Left lung (tissue), 4 donors: ENCODE measurements at regions not wholly inside any gene's neighbourhood (a gene's known extent, or its start where the extent isn't known, plus 50 kb on each side); places are given as distances from the start of the nearest gene placed in this dataset.

Experiments
- ATAC-seq: fragments of 200-7000 bp; cut with Tn5 transposase; one replicate; pipeline ENCODE4 v1.9.1; 2020; ENCODE audit warnings: moderate library complexity
- DNase-seq, 4 donors: peaks; one replicate each; pipeline ENCODE4 v3.0.0-alpha.2; 2013 to 2020
- H3K27ac ChIP-seq, 2 donors: fragments of 200-600 bp; sonication (generic) in 1 of 2; one replicate each; pipeline versions ENCODE4 v1.5.0 to v1.8.0; 2020 to 2021
- H3K27me3 ChIP-seq, 2 donors: fragments of 200-600 bp; sonication (generic) in 1 of 2; one replicate each; pipeline versions ENCODE4 v1.5.0 to v1.8.0; 2020 to 2021
- H3K36me3 ChIP-seq, 2 donors: fragments of 200-600 bp; sonication (generic) in 1 of 2; one replicate each; pipeline versions ENCODE4 v1.5.0 to v1.8.0; 2020 to 2021
- H3K4me1 ChIP-seq, 2 donors: fragments of 200-600 bp; one replicate each; pipeline ENCODE4 v1.8.0; 2021
- H3K4me3 ChIP-seq, 2 donors: fragments of 200-600 bp; sonication (generic) in 1 of 2; one replicate each; pipeline versions ENCODE4 v1.5.0 to v1.8.0; 2020 to 2021; ENCODE audit warnings: mild to moderate bottlenecking in 1 of 2
- H3K9me3 ChIP-seq, 2 donors: fragments of 200-600 bp; sonication (generic) in 1 of 2; one replicate each; pipeline versions ENCODE4 v1.5.0 to v1.8.0; 2020 to 2021
- CTCF ChIP-seq, 2 donors: fragments of 200-600 bp; sonication (generic) in 1 of 2; IDR thresholded peaks; one replicate each; pipeline versions ENCODE4 v1.5.0 to v1.8.0; 2021; ENCODE audit warnings: antibody characterized with exemption in 2 of 2
- intact Hi-C, 2 donors: fragments of 100-400 bp; cut with DNase I; formaldehyde crosslinking; loops; one replicate each; pipeline versions ENCODE4 v1.11.2 to v1.14.2; 2022
- donor health status: DM: no; HTN: yes; CAD: no.
- donor health status: DM: no; HTN: no; CAD: no.

GRCh38 chr5:20494706-20495105 is 506.7 kb upstream of the CDH18 start:
- Histone ChIP-seq H3K4me3 (no peak overlapping the region), H3K9me3 (no peaks in the 10 kb centered on the region), H3K27ac (no peak overlapping the region), H3K27me3 (no peaks in the 10 kb centered on the region), H3K4me1 (no peaks in the 10 kb centered on the region), H3K36me3 (no peaks in the 10 kb centered on the region)
- intact Hi-C loops, result no loop called here
- ATAC-seq (no peak), DNase-seq (no peak)
- no peak for TF ChIP-seq CTCF (IDR thresholded peaks at IDR 0.05)

GRCh38 chr5:20486826-20487225 is 498.8 kb upstream of the CDH18 start:
- H3K4me3 ChIP-seq, result no peak overlapping the region
- TF ChIP-seq CTCF (IDR thresholded peaks at IDR 0.05), result no peak
- no peak for ATAC-seq
- H3K9me3 ChIP-seq, result no peaks in the 10 kb centered on the region
- intact Hi-C loops, result no loop called here
- H3K36me3 ChIP-seq, result no peaks in the 10 kb centered on the region
- H3K27ac ChIP-seq, result no peak overlapping the region
- H3K4me1 ChIP-seq, result no peaks in the 10 kb centered on the region
- DNase-seq, result no peak
- H3K27me3 ChIP-seq, result no peaks in the 10 kb centered on the region

GRCh38 chr5:20476016-20476415 is 488.0 kb upstream of the CDH18 start:
- Histone ChIP-seq H3K27me3 (no peaks in the 10 kb centered on the region), H3K9me3 (no peaks in the 10 kb centered on the region), H3K27ac (no peak overlapping the region), H3K36me3 (no peaks in the 10 kb centered on the region), H3K4me1 (no peaks in the 10 kb centered on the region), H3K4me3 (no peak overlapping the region)
- ATAC-seq, result no peak
- intact Hi-C loops, result no loop called here
- no peak for DNase-seq
- TF ChIP-seq CTCF (IDR thresholded peaks at IDR 0.05), result no peak

DNA sequence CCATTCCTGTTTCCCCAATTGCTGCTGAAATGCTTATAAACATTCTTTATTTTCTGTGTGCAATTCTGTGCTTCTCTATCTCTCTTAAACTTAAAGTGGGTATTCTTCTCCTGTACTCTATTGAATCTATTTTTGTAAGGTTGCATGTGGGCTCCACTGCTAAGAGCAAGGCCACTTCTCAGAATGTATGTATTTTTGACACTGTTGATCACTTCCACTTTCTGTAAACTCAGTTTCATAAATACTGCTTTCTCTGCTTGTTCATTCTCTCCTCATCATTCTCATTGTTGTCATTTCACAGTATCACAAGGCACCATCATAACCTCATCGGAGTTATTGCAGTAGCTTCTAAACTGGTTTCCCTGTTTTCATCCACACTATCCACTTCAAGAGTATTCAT is 483.0 kb upstream of the CDH18 start:
- no peak for DNase-seq
- no peak for TF ChIP-seq CTCF (IDR thresholded peaks at IDR 0.05)

GRCh38 chr5:20469792-20470191 is 481.8 kb upstream of the CDH18 start:
- ATAC-seq (no peak), DNase-seq (no peak)
- intact Hi-C loops, result no loop called here
- no peak overlapping the region for H3K27ac ChIP-seq
- H3K9me3 ChIP-seq, result no peaks in the 10 kb centered on the region
- no peaks in the 10 kb centered on the region for H3K27me3 ChIP-seq
- H3K4me3 ChIP-seq, result no peak overlapping the region
- TF ChIP-seq CTCF (IDR thresholded peaks at IDR 0.05), result no peak
- no peaks in the 10 kb centered on the region for H3K36me3 ChIP-seq
- H3K4me1 ChIP-seq, result no peaks in the 10 kb centered on the region

More for the DNA sequence above, 483.0 kb upstream of the CDH18 start:
- H3K36me3 ChIP-seq, result no peaks in the 10 kb centered on the region
- no peaks in the 10 kb centered on the region for H3K9me3 ChIP-seq
- H3K4me3 ChIP-seq, result no peak overlapping the region
- no peak overlapping the region for H3K27ac ChIP-seq
- no peaks in the 10 kb centered on the region for H3K4me1 ChIP-seq
- ATAC-seq, result no peak
- intact Hi-C loops, result no loop called here
- no peaks in the 10 kb centered on the region for H3K27me3 ChIP-seq
